GM18502 (cell line): ENCODE measurements at regions not wholly inside any gene's neighbourhood (a gene's known extent, or its start where the extent isn't known, plus 50 kb on each side); places are given as distances from the start of the nearest gene placed in this dataset.

Source experiments
- ATAC-seq: cut with Tn5 transposase; IDR thresholded peaks from one replicate; pipeline ENCODE4 v1.9.1; 2021; ENCODE audit warnings: mild to moderate bottlenecking; ENCODE audit not compliant: unreplicated experiment, poor library complexity

GRCh38 chr5:96144289-96144688 lies 182.6 kb upstream of the ELL2 start:
- ATAC-seq: no peak

GRCh38 chr5:96143450-96143849 lies 181.8 kb upstream of the ELL2 start:
- ATAC-seq: no peak

GRCh38 chr5:96142786-96143434 lies 181.3 kb upstream of the ELL2 start:
- ATAC-seq: no peak

GRCh38 chr5:96142184-96142781 lies 180.6 kb upstream of the ELL2 start:
- ATAC-seq: no peak

DNA sequence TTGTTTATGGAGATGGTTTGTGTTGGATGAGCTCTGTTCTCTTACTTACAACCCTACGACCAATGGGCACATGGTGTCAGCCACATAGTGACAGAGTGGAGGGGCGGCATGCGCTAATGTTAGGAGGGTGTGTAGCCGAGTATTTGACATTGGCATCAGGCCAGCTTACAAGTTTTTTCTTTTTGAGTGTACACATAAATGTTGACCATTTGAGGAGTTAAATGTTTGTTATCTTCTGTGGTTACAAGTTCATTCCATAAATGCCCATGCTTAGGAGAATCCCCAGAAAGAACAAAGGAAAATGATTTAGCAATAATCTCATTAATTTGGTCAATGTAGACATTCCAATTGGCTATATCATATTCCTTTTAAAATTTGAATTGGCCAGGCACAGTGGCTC lies 180.1 kb upstream of the ELL2 start:
- ATAC-seq: no peak

DNA sequence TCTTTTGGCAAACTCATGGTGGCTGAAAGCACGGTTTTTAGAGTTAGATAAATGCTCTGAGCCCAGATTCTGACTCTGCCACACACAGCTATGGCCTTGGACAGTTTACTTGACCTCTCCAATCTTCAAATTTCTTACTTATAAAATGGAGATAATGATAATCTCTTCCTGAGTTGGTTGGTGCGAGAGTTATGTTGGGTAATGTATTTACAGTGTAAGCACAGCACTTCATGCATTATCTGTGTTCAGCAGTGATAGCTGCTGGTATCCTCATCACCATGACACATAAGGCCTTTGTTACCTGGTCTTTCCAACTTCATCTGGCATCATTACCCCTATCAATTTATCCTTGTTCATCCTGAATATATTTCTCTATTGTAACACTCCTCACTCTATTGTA lies 178.8 kb upstream of the ELL2 start:
- ATAC-seq: no peak

DNA sequence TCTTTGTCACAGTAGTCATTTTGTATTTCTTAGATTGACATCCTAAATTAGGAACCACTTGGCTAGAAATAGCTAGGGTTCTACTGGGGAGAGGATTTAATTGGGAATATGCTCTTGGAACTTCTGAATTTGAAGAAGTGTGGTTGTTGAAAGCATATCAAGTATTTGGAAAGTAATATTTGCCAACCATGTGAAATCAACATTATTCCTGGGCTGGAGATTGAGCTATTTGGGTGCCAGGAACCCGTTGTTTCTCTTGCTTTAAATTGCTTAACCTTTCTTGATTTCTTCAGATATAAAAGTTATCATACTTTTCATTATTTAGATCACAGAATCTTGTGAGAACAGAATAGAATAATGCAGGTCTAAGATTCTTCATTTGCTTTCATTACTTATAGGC lies 178.4 kb upstream of the ELL2 start:
- ATAC-seq: no peak

DNA sequence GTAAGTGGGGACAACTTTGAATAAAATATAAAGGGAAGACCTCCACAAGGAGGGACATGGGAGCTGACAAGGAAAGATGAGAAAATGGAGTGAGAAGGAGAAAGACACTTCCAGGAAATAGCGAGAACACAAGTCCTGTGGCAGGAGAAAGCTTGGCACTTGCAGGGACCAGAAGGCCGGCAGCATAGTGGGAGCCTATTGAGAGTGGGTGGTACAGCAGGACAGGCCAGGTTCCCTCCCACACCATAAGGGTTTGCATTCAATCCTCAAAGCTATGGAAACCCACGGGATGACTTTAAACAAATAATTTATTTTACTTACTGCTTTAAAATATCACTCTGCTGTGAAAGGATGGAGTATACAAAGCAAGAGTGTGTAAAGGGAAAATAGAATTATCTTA lies 173.2 kb upstream of the ELL2 start:
- no peak for ATAC-seq

DNA sequence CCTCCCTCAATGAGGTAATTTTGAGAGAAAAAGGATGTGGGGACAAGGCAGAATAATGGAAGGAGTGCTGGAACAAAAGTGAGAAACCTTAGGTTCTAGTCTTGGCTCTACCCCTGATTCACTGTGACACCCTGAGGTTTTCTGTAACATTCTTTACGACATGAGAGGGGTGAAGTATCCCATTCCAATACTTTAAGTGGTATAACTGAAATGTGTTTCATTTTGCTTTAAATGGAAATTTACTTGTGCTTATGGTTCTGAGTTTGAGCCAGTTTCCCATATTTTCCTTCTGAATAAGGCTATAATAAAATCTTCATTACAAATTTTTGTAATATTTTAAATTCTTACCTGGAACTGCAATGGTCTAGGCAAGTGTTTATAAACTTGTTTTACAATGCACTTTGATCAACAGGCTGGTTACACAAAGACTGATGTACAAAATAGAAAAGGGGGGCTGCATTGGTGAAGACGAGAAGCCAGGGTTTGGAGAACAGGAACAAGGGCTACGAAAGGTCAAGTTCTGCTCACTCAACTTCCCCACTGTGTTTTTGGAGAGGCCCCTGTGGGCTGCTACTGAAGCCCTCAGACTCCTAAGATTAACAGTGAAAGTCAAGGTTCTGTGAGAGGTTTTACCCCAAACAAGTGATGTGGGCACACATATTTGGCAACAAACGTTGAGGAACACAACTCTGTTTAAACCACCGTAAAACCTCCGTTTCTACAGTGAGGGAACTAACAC lies 171.9 kb upstream of the ELL2 start:
- no peak for ATAC-seq

DNA sequence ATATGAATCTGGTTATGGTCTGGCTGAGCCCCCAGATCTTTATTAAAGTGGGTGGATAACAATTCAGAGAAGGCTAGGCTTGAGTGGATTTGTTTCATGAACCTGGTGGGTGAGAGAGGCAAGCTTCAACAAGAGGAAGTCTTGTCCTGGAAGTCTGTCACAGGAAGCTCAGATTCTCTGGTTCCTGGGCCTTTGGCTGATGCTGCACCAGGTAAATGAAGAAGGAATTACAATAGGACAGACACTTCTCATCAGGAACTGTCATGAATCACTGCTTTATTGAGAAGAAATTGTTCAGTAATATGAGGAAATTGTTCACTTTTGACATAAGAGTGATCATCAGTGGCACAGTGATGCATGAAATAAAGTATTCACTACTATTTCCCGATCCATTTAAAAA lies 167.6 kb upstream of the ELL2 start:
- ATAC-seq: no peak

- no peak for ATAC-seq
These were observed 166.7 kb upstream of the ELL2 start for GRCh38 chr5:96128204-96128864.

GRCh38 chr5:96127538-96127937 lies 165.9 kb upstream of the ELL2 start:
- ATAC-seq: no peak

DNA sequence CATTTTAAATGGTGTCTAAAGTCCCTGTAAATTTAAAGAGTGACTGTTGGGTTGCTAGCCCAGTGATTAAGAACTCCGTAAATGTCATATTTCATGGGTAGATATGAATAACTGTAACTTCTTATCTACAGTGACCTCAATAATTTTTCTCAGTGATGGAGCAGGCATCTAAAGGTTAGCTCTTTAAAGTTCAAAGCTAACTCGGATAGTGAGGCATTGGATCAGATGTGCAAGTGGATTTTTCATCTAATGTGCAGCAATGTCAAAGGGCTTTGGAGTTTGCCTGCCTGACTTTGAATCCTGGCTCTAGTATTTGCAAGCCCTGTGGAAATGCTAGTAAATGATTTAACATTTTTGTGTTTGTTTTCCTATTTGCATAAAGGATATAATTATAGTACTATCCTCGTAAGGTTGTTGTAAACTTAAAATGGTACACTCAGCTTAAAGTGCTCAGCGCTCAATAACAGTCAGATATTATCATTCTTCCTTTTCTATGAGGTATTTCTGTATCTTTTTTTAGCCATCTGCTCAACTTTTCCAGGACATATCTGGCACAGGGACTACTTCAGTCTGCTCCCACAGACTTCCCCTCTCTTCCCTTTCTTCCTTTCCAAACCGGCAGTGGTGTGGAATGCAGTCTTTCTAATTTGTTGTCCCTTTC lies 163.7 kb upstream of the ELL2 start:
- ATAC-seq: no peak

GRCh38 chr5:96124589-96124988 lies 162.9 kb upstream of the ELL2 start:
- ATAC-seq: no peak

DNA sequence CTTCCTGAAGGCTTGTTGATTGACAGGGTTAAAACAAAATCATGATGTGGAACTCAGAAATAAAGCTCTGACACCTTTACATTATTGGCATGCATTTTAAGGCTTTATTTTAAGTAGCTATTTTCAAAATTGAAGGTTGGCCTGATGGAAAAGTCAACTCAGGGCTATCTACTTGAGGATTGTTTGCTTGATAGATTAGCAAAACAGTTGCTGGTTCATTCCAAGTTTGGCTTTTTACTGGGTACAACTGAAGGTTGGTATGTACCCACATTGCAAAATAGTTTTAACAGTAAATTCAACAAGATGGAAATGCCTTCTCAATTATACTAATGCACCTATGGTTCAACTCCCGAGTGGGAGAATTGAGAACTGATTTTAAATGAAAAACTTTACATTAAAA lies 161.8 kb upstream of the ELL2 start:
- ATAC-seq: no peak

GRCh38 chr5:96121364-96121763 lies 159.7 kb upstream of the ELL2 start:
- ATAC-seq: no peak

DNA sequence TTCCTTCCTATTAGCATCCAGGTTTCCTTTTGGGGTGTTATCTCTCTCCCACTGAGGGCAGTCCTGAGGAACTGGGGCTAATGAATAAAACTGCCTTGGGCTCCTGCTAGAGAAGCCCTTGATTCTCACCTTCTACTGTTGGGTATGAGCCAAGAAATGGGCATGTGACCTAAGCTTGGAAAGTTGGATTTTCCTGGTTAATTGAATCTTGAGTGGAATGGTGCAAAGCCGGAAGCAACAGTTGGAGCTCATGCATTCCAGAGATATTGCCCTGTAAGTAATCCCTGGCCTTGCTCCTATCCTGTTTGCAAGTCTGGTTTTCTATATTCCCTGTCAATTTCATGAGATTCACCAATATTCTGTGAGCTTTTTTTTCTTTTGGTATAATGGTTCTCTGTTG lies 158.5 kb upstream of the ELL2 start:
- no peak for ATAC-seq

- no peak for ATAC-seq
These were observed 156.4 kb upstream of the ELL2 start for GRCh38 chr5:96117771-96118651.

DNA sequence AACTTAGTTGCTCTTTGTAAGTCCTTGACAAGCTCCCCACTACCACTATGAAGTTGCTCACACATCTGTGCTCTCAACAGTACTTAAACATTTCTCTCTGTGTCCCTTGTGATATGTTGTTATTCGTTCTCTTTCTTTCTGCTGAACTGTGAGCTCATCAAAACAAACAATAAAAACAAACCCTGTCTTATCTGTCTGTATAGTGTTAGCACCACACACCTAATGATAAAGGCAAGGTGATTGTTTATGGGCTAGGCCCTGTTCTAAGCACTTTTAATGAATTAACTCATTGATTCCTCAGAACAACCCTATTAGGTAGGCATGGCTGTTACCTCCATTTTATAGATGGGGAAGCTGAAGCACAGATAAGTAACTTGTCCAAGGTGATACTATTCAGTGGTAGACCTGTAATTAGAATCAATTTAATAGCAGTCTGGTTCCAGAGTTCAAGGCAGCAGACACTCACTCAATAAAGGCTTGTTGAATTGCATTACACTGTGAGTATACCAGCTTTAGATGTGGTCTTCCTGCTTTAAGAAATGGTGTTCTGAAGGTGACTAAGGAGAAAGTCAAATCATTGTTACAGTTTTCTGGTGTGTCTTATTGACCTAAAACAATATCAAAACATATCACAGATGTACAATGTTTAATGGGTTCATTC lies 153.6 kb upstream of the ELL2 start:
- no peak for ATAC-seq
